H9 (cell line): ENCODE measurements at regions not wholly inside any gene's neighbourhood (a gene's known extent, or its start where the extent isn't known, plus 50 kb on each side); places are given as distances from the start of the nearest gene placed in this dataset.

ENCODE experiments used
- DNase-seq: peaks from one replicate; pipeline ENCODE4 v3.0.0-alpha.2; 2017
- H2AFZ ChIP-seq: one replicate; pipeline ENCODE4 v1.6.1; 2013; ENCODE audit warnings: mild to moderate bottlenecking, low read length, control low read depth, moderate library complexity
- H2AK5ac ChIP-seq: 2 replicates; pipeline ENCODE4 v1.6.1; 2013; ENCODE audit warnings: low read length, control low read depth, mixed read lengths; ENCODE audit not compliant: insufficient read length
- H2BK120ac ChIP-seq: one replicate; pipeline ENCODE4 v1.6.1; 2013; ENCODE audit warnings: low read depth, mild to moderate bottlenecking, low read length, control low read depth, inconsistent platforms; ENCODE audit not compliant: poor library complexity, severe bottlenecking
- H2BK12ac ChIP-seq: 2 replicates; pipeline ENCODE4 v1.6.1; 2013; ENCODE audit warnings: low read length, control low read depth, mixed read lengths, low read depth; ENCODE audit not compliant: insufficient read length
- H2BK15ac ChIP-seq: 2 replicates; pipeline ENCODE4 v1.6.1; 2013; ENCODE audit warnings: low read depth, low read length, control low read depth
- H2BK20ac ChIP-seq: one replicate; pipeline ENCODE4 v1.6.1; 2013; ENCODE audit warnings: low read depth, mild to moderate bottlenecking, low read length, control low read depth, inconsistent platforms; ENCODE audit not compliant: poor library complexity, severe bottlenecking
- H2BK5ac ChIP-seq: 2 replicates; pipeline ENCODE4 v1.6.1; 2013; ENCODE audit warnings: low read length, control low read depth, mixed read lengths; ENCODE audit not compliant: insufficient read length
- H3K14ac ChIP-seq: 2 replicates; pipeline ENCODE4 v1.6.1; 2013; ENCODE audit warnings: low read length, control low read depth; ENCODE audit not compliant: insufficient read depth
- H3K18ac ChIP-seq: 2 replicates; pipeline ENCODE4 v1.6.1; 2013; ENCODE audit warnings: low read depth, mild to moderate bottlenecking, mixed read lengths, low read length, control low read depth; ENCODE audit not compliant: insufficient read length
- H3K23ac ChIP-seq: 2 replicates; pipeline ENCODE4 v1.6.1; 2013; ENCODE audit warnings: low read length, control low read depth, mixed read lengths, low read depth; ENCODE audit not compliant: insufficient read length
- H3K23me2 ChIP-seq: 2 replicates; pipeline ENCODE4 v1.6.1; 2013; ENCODE audit warnings: low read depth, mild to moderate bottlenecking, mixed read lengths, low read length, control low read depth; ENCODE audit not compliant: insufficient read length, poor library complexity, severe bottlenecking
- H3K27ac ChIP-seq: 2 replicates; pipeline ENCODE4 v1.5.1; 2013; ENCODE audit warnings: low read length, control low read depth, mixed read lengths, low read depth; ENCODE audit not compliant: insufficient read length
- H3K27me3 ChIP-seq: 2 replicates; pipeline ENCODE4 v1.6.1; 2013; ENCODE audit warnings: low read length, control low read depth, inconsistent platforms; ENCODE audit not compliant: insufficient read depth
- H3K4ac ChIP-seq: 2 replicates; pipeline ENCODE4 v1.6.1; 2013; ENCODE audit warnings: low read depth, mild to moderate bottlenecking, control low read depth, inconsistent platforms, low read length, moderate library complexity
- H3K4me1 ChIP-seq: 2 replicates; pipeline ENCODE4 v1.6.1; 2013; ENCODE audit warnings: low read length, control low read depth, inconsistent platforms; ENCODE audit not compliant: insufficient read depth
- H3K4me2 ChIP-seq: 2 replicates; pipeline ENCODE4 v1.6.1; 2013; ENCODE audit warnings: low read length, control low read depth, mixed read lengths; ENCODE audit not compliant: insufficient read length, insufficient read depth
- H3K56ac ChIP-seq: 2 replicates; pipeline ENCODE4 v1.6.1; 2013; ENCODE audit warnings: low read depth, mild to moderate bottlenecking, mixed read lengths, low read length, control low read depth; ENCODE audit not compliant: insufficient read length
- H3K79me1 ChIP-seq: 2 replicates; pipeline ENCODE4 v1.6.1; 2013; ENCODE audit warnings: low read depth, mild to moderate bottlenecking, moderate library complexity, low read length, control low read depth, inconsistent platforms; ENCODE audit not compliant: insufficient read depth, poor library complexity, severe bottlenecking
- H3K79me2 ChIP-seq: 2 replicates; pipeline ENCODE4 v1.6.1; 2013; ENCODE audit warnings: low read length, control low read depth, inconsistent platforms; ENCODE audit not compliant: insufficient read depth
- H3K9ac ChIP-seq: 2 replicates; pipeline ENCODE4 v1.6.1; 2013; ENCODE audit warnings: low read length, control low read depth, mixed read lengths; ENCODE audit not compliant: insufficient read length; ENCODE audit errors: extremely low read depth
- H3K9me3 ChIP-seq: one replicate; pipeline ENCODE4 v1.6.1; 2013; ENCODE audit warnings: low read depth, low read length, inconsistent platforms; ENCODE audit not compliant: control insufficient read depth
- H3T11ph ChIP-seq: one replicate; pipeline ENCODE4 v1.6.1; 2013; ENCODE audit warnings: mild to moderate bottlenecking, low read length, control low read depth, inconsistent platforms
- H4K20me1 ChIP-seq: one replicate; pipeline ENCODE4 v1.6.1; 2013; ENCODE audit not compliant: control insufficient read depth, insufficient read length, insufficient read depth
- H4K5ac ChIP-seq: 2 replicates; pipeline ENCODE4 v1.6.1; 2013; ENCODE audit warnings: low read depth, mild to moderate bottlenecking, mixed read lengths, low read length, control low read depth; ENCODE audit not compliant: insufficient read length
- H4K8ac ChIP-seq: replicated peaks from 2 replicates; pipeline ENCODE4 v1.6.1; 2013; ENCODE audit warnings: low read length, control low read depth, mixed read lengths, low read depth; ENCODE audit not compliant: insufficient read length
- H4K91ac ChIP-seq: 2 replicates; pipeline ENCODE4 v1.6.1; 2013; ENCODE audit warnings: low read depth, mild to moderate bottlenecking, moderate library complexity, mixed read lengths, low read length, control low read depth; ENCODE audit not compliant: insufficient read length
- H3K27ac Mint-ChIP-seq, 3 experiments: 2 replicates in 2 of 3; 3 replicates in 1 of 3; pipeline ENCODE4 v1.8.0; 2020 to 2021; ENCODE audit warnings: mixed read lengths in 3 of 3, mild to moderate bottlenecking in 1 of 3, moderate library complexity in 1 of 3
- H3K27me3 Mint-ChIP-seq: 2 replicates; pipeline ENCODE4 v1.8.0; 2021; ENCODE audit warnings: low read depth, mild to moderate bottlenecking, moderate library complexity, mixed read lengths
- H3K36me3 Mint-ChIP-seq, 3 experiments: 2 replicates in 2 of 3; 3 replicates in 1 of 3; pipeline ENCODE4 v1.8.0; 2020 to 2021; ENCODE audit warnings: low read depth in 3 of 3, mixed read lengths in 3 of 3; ENCODE audit not compliant: insufficient read depth in 1 of 3
- H3K4me1 Mint-ChIP-seq, 2 experiments: 2 replicates each; pipeline ENCODE4 v1.8.0; 2020; ENCODE audit warnings: mixed read lengths in 2 of 2
- H3K4me3 Mint-ChIP-seq, 2 experiments: 2 replicates in 1 of 2; 3 replicates in 1 of 2; pipeline ENCODE4 v1.8.0; 2020 to 2021; ENCODE audit warnings: mild to moderate bottlenecking in 2 of 2, mixed read lengths in 2 of 2, moderate library complexity in 1 of 2
- H3K9me3 Mint-ChIP-seq, 2 experiments: 2 replicates in 1 of 2; 3 replicates in 1 of 2; pipeline ENCODE4 v1.8.0; 2020; ENCODE audit warnings: mild to moderate bottlenecking in 2 of 2, mixed read lengths in 2 of 2, moderate library complexity in 1 of 2
- CTCF ChIP-seq: fragments of 200-600 bp; sonication (generic); conservative IDR thresholded peaks from 3 replicates; pipeline ENCODE4 v1.8.0; 2021; ENCODE audit warnings: antibody characterized with exemption, mild to moderate bottlenecking
- WGBS: extraction: QIAGEN DNeasy Blood & Tissue Kit; methylation state at CpG from one replicate; pipeline ENCODE4 v1.1.7; 2013; ENCODE audit warnings: missing lambda C conversion rate, low lambda C conversion rate, mixed read lengths; ENCODE audit not compliant: insufficient read length; ENCODE audit errors: extremely low coverage; 5-methylcytosine and 5-hydroxymethylcytosine counted together

- H3K27me3 Mint-ChIP-seq = no peaks in the 10 kb centered on the region
- Histone ChIP-seq H3K27ac (no peak overlapping the region), H4K8ac (no peak overlapping the region), H3K4me2 (no peak overlapping the region), H3K23ac (no peak overlapping the region), H3K79me2 (no peaks in the 10 kb centered on the region), H3K9ac (no peak overlapping the region), H3K79me1 (no peaks in the 10 kb centered on the region), H4K20me1 (no peaks in the 10 kb centered on the region), H2AK5ac (no peak overlapping the region), H3K14ac (no peak overlapping the region), H3K56ac (no peak overlapping the region), H3K4ac (no peak overlapping the region), H2AFZ (no peak overlapping the region), H3K27me3 (no peaks in the 10 kb centered on the region), H2BK20ac (no peak overlapping the region), H2BK120ac (no peak overlapping the region), H3K18ac (no peak overlapping the region), H2BK15ac (no peak overlapping the region), H4K5ac (no peak overlapping the region), H2BK5ac (no peak overlapping the region), H2BK12ac (no peak overlapping the region), H4K91ac (no peak overlapping the region), H3K4me1 (peaks cover 4% of the 10 kb centered on the region; the same call in 1 of the 2 replicates), H3T11ph (no peak overlapping the region), H3K23me2 (no peaks in the 10 kb centered on the region), H3K9me3 (no peaks in the 10 kb centered on the region)
- WGBS = no CpG with 5 or more reads among the region's 2 CpGs
- no peaks in the 10 kb centered on the region for H3K36me3 Mint-ChIP-seq
- no peak overlapping the region for H3K4me3 Mint-ChIP-seq
- H3K4me1 Mint-ChIP-seq = peaks cover 12 to 14% of the 10 kb centered on the region in 2 experiments
- no peak overlapping the region for H3K27ac Mint-ChIP-seq
- no peak for TF ChIP-seq CTCF
- no peak for DNase-seq
- H3K9me3 Mint-ChIP-seq = no peaks in the 10 kb centered on the region
These were observed 683.2 kb downstream of the SATB2 start for GRCh38 chr2:198774576-198774975.
